ENCODE measurements at regions not wholly inside any gene's neighbourhood (a gene's known extent, or its start where the extent isn't known, plus 50 kb on each side); places are given as distances from the start of the nearest gene placed in this dataset.

DNA sequence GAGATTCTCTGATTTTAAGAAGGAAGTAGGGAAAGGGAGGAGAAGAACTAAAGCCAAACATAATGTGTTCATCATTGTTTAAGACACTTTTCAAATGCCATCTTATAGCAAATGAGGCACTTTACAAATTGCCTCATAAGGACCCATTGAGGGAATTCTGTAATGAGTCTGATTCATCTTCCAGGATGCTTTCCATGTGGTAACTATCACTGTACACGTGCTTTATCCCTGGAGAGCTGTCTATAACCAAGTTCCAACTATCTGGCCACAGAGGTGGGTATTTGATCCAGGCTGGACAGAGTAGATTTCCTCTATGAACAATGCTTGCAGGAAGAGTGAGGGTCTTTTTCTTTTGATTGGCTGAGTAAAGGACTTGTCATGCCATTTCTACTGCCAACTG lies 183.5 kb upstream of the NFIB start:
- no peak overlapping the region for H3K4me3 ChIP-seq
- no peak for TF ChIP-seq POLR2A (IDR thresholded peaks at IDR 0.05)
- TF ChIP-seq, protein P1, sequence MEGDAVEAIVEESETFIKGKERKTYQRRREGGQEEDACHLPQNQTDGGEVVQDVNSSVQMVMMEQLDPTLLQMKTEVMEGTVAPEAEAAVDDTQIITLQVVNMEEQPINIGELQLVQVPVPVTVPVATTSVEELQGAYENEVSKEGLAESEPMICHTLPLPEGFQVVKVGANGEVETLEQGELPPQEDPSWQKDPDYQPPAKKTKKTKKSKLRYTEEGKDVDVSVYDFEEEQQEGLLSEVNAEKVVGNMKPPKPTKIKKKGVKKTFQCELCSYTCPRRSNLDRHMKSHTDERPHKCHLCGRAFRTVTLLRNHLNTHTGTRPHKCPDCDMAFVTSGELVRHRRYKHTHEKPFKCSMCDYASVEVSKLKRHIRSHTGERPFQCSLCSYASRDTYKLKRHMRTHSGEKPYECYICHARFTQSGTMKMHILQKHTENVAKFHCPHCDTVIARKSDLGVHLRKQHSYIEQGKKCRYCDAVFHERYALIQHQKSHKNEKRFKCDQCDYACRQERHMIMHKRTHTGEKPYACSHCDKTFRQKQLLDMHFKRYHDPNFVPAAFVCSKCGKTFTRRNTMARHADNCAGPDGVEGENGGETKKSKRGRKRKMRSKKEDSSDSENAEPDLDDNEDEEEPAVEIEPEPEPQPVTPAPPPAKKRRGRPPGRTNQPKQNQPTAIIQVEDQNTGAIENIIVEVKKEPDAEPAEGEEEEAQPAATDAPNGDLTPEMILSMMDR (IDR thresholded peaks at IDR 0.05) = no peak
- WGBS (ENCODE audit: insufficient coverage, low coverage, low lambda C conversion rate, missing lambda C conversion rate) = 9% methylated on average over 1 of the region's 1 CpG
- H3K36me3 ChIP-seq = no peaks in the 10 kb centered on the region
- ATAC-seq (no peak), DNase-seq (no peak)
- intact Hi-C loops (cut with DNase I) = no loop called here
- H3K27me3 ChIP-seq = no peaks in the 10 kb centered on the region
- no peaks in the 10 kb centered on the region for H3K9me3 ChIP-seq
- H3K4me1 ChIP-seq = no peaks in the 10 kb centered on the region
- H3K27ac ChIP-seq = no peak overlapping the region

DNA sequence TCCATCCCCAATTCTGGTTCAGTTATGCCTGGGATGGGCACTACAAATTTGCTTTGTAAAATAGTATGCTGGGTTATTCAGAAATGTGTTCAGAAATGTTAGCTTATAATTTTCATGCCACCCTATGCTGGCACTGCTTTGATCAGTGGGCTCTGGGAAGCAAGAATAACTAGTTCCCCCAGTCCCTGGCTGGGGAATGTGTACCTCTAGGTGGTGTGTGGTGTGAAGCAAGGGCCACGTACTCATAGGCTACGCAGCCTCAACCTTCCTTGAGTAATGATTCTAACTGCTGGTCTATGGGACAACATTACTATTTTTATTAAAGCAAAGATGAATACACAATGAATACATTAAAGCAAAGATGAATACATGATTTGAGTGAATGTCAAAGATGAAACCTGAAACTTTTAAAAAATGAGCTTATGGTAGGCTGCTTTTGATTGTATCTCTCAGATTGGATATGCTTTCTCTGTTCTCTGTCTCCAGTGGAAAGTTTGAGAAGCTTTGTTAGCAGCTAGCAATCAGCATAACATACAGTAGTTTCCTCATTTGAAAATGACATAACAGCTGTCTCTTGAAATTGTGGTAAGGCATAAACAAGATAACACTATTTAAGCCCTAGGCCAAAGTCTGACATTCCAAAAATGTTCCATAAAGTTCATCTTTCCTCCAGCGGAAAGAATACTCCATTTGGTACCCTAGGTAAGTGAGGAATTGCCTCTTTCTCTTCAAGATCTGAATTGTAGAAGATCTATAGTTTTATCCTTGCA lies 174.7 kb upstream of the NFIB start:
- ATAC-seq = no peak
- no peaks in the 10 kb centered on the region for H3K36me3 ChIP-seq
- 68% methylated on average over 3 of the region's 3 CpGs for WGBS (ENCODE audit: insufficient coverage, low coverage, low lambda C conversion rate, missing lambda C conversion rate)

DNA sequence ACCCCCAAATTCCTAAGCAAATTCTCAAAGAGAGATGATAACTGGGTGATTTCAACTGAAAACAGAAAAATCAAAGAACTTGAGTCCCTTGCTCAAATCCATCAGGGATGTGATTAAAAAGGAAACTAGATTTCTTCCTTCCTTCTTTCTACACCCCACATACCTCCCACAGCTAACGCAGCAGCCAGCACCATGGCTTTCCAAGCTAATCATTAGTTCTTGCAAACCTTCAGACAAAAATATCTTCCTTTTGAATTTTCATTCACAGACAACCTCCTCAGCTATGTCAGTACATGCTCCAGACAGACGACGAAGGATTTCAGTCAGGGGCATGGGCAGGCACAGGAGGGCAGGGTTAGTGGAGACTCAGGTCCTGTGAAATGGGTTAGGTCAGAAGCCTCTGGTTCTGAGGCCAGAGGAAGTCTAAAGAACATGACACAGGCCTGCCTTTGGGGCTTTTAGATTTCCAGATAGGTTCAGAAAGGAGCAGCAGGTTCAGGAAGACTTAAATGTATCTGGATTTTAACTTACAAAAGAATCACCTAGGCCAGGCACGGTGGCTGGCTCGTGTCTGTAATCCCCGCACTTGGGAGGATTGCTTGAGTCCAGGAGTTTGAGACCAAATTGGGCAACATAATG lies 173.7 kb upstream of the NFIB start:
- Histone ChIP-seq H3K9me3 (no peaks in the 10 kb centered on the region), H3K27me3 (no peaks in the 10 kb centered on the region), H3K4me1 (no peaks in the 10 kb centered on the region), H3K27ac (no peak overlapping the region), H3K36me3 (no peaks in the 10 kb centered on the region), H3K4me3 (no peak overlapping the region)
- intact Hi-C loops (cut with DNase I) = no loop called here
- DNase-seq (no peak), ATAC-seq (no peak)
- WGBS (ENCODE audit: insufficient coverage, low coverage, low lambda C conversion rate, missing lambda C conversion rate) = 69% methylated on average over 6 of the region's 6 CpGs
- TF ChIP-seq POLR2A (IDR thresholded peaks at IDR 0.05) = no peak
- TF ChIP-seq, protein P1 (IDR thresholded peaks at IDR 0.05) = no peak

More for the DNA sequence above, 174.7 kb upstream of the NFIB start:
- Histone ChIP-seq H3K4me1 (no peaks in the 10 kb centered on the region), H3K4me3 (no peak overlapping the region), H3K9me3 (no peaks in the 10 kb centered on the region), H3K27me3 (no peaks in the 10 kb centered on the region), H3K27ac (no peak overlapping the region)
- DNase-seq = no peak
- TF ChIP-seq, protein P1 (IDR thresholded peaks at IDR 0.05) = no peak
- TF ChIP-seq POLR2A (IDR thresholded peaks at IDR 0.05) = no peak
- intact Hi-C loops (cut with DNase I) = no loop called here

- ATAC-seq = no peak
- Histone ChIP-seq H3K4me3 (no peak overlapping the region), H3K36me3 (no peaks in the 10 kb centered on the region), H3K27ac (no peak overlapping the region), H3K9me3 (no peaks in the 10 kb centered on the region), H3K4me1 (no peaks in the 10 kb centered on the region), H3K27me3 (no peaks in the 10 kb centered on the region)
- TF ChIP-seq, protein P1 (IDR thresholded peaks at IDR 0.05) = no peak
- TF ChIP-seq POLR2A (IDR thresholded peaks at IDR 0.05) = no peak
- intact Hi-C loops (cut with DNase I) = no loop called here
- 20% methylated on average over 1 of the region's 5 CpGs for WGBS (ENCODE audit: insufficient coverage, low coverage, low lambda C conversion rate, missing lambda C conversion rate)
- no peak for DNase-seq
Observed at GRCh38 chr9:14485366-14485765, 171.4 kb upstream of the NFIB start.
